ENCODE measurements at regions not wholly inside any gene's neighbourhood (a gene's known extent, or its start where the extent isn't known, plus 50 kb on each side); places are given as distances from the start of the nearest gene placed in this dataset.

DNA sequence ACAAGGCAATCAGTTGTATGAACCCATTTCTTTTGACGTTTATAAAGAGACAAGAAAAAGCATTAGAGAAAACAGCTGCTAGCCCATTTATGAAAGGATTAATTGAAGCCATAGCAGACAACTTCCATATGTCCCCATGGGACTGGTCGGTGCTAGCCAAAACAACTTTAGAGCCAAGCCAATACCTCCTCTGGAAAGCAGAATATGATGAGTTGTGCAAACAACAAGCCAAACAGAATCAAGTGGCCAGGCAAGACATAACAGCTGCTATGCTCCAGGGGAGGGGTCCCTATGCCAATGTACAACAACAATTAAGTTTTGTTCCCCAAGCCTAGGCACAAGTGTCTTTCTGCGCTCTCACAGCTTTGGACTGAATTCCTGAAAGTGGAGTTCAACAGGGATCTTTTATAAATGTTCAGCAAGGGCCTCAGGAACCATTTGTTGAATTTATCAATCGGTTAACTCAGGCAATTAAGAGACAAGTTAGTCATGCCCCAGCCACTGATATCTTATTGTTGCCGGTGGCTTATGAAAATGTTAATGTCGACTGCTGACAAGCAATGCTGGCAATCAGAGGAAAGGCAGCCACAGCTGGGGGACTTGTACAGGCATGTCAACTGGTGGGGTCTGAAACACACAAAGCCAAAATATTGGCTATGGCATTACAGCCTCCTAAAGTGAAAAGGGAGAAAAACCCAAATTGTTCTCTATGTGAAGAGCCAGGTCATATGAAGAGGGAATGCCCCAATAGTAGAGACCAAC is 1593.1 kb upstream of the TENM4 start:
- TF ChIP-seq, protein P1, sequence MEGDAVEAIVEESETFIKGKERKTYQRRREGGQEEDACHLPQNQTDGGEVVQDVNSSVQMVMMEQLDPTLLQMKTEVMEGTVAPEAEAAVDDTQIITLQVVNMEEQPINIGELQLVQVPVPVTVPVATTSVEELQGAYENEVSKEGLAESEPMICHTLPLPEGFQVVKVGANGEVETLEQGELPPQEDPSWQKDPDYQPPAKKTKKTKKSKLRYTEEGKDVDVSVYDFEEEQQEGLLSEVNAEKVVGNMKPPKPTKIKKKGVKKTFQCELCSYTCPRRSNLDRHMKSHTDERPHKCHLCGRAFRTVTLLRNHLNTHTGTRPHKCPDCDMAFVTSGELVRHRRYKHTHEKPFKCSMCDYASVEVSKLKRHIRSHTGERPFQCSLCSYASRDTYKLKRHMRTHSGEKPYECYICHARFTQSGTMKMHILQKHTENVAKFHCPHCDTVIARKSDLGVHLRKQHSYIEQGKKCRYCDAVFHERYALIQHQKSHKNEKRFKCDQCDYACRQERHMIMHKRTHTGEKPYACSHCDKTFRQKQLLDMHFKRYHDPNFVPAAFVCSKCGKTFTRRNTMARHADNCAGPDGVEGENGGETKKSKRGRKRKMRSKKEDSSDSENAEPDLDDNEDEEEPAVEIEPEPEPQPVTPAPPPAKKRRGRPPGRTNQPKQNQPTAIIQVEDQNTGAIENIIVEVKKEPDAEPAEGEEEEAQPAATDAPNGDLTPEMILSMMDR (IDR thresholded peaks at IDR 0.05), result no peak
- TF ChIP-seq EZH2 (IDR thresholded peaks at IDR 0.05), result no peak
- no peak for TF ChIP-seq EZH2phosphoT487 (IDR thresholded peaks at IDR 0.05)

Measured in neural progenitor cell (in vitro differentiated cells).